Astrocyte (in vitro differentiated cells and primary cell): ENCODE measurements at regions not wholly inside any gene's neighbourhood (a gene's known extent, or its start where the extent isn't known, plus 50 kb on each side); places are given as distances from the start of the nearest gene placed in this dataset.

Source experiments
- EZH2 ChIP-seq: IDR thresholded peaks from 2 replicates; pipeline ENCODE4 v1.6.1; 2012; ENCODE audit warnings: mild to moderate bottlenecking, low read length, inconsistent platforms; ENCODE audit not compliant: insufficient read depth
- TF ChIP-seq, protein P1 (sequence below): IDR thresholded peaks from 2 replicates; pipeline ENCODE4 v1.5.1; 2011; ENCODE audit warnings: low read depth, mild to moderate bottlenecking, inconsistent platforms, low read length, moderate library complexity; ENCODE audit not compliant: insufficient read depth

DNA sequence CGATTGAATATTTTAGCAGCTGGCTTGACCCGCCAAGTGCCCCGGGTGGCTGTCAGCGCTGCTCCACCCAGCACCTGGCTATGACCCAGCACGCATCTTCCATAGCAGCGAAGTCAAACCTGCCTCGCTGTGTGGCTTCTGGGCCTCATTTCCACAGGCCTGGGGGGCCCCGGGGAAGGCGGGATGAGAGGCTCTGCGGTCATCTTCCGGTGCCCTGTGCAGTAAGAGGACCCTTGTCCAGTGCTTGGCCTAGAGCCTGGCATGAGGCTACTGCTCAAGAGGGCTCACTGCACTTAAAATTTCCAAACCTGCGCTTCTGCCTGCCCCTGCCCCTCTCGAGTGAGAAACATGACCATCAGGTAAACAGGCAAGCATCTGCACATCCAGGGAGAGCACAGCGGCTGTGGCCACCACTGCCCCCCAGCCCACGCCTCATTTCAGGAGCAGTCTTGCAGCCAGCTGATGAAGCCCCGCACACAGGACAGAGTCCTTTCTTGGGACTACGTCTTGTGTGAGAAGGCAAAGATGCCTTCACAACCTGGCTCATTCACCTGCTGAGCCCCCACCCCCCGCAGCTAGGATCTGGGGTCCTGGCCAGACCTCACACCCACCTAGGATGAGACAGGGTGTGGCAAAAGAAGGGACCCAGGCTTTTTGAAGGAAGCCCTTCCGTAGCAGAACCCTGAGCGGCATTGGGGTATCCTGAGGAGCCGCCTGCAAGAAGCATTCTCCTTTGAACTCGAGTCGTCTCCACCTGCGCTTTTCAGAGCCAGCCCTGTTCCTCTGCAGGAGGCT, 69.5 kb upstream of the UNC5A start:
- TF ChIP-seq, protein P1, sequence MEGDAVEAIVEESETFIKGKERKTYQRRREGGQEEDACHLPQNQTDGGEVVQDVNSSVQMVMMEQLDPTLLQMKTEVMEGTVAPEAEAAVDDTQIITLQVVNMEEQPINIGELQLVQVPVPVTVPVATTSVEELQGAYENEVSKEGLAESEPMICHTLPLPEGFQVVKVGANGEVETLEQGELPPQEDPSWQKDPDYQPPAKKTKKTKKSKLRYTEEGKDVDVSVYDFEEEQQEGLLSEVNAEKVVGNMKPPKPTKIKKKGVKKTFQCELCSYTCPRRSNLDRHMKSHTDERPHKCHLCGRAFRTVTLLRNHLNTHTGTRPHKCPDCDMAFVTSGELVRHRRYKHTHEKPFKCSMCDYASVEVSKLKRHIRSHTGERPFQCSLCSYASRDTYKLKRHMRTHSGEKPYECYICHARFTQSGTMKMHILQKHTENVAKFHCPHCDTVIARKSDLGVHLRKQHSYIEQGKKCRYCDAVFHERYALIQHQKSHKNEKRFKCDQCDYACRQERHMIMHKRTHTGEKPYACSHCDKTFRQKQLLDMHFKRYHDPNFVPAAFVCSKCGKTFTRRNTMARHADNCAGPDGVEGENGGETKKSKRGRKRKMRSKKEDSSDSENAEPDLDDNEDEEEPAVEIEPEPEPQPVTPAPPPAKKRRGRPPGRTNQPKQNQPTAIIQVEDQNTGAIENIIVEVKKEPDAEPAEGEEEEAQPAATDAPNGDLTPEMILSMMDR: no peak
- no peak for TF ChIP-seq EZH2
